DND-41 (cell line): ENCODE measurements at regions not wholly inside any gene's neighbourhood (a gene's known extent, or its start where the extent isn't known, plus 50 kb on each side); places are given as distances from the start of the nearest gene placed in this dataset.

Source experiments
- ATAC-seq: fragments of 200-7000 bp; cut with Tn5 transposase; 3 replicates; pipeline ENCODE4 v1.9.1; 2021; ENCODE audit warnings: low read depth; ENCODE audit not compliant: insufficient read depth
- DNase-seq: peaks from one replicate; pipeline ENCODE4 v3.0.0-alpha.2; 2020
- H2AFZ ChIP-seq: 2 replicates; pipeline ENCODE4 v1.6.0; 2012; ENCODE audit warnings: low read depth, low read length
- H3K27ac ChIP-seq: 2 replicates; pipeline ENCODE4 v1.5.1; 2012; ENCODE audit warnings: low read length, inconsistent platforms
- H3K27me3 ChIP-seq: fragments of 200-600 bp; sonication (generic); 2 replicates; pipeline ENCODE4 v1.6.0; 2012; ENCODE audit warnings: low read length, mild to moderate bottlenecking, inconsistent platforms; ENCODE audit not compliant: insufficient read depth, poor library complexity
- H3K36me3 ChIP-seq: 2 replicates; pipeline ENCODE4 v1.5.1; 2012; ENCODE audit warnings: low read length, inconsistent platforms; ENCODE audit not compliant: insufficient read depth
- H3K4me1 ChIP-seq: 2 replicates; pipeline ENCODE4 v1.5.1; 2012; ENCODE audit warnings: mild to moderate bottlenecking, low read length; ENCODE audit not compliant: insufficient read depth
- H3K4me2 ChIP-seq: 2 replicates; pipeline ENCODE4 v1.6.0; 2012; ENCODE audit warnings: mild to moderate bottlenecking, moderate library complexity, low read length, inconsistent platforms; ENCODE audit not compliant: insufficient read depth
- H3K4me3 ChIP-seq, 2 experiments: fragments of 200-600 bp in 1 of 2; shearing (Covaris generic) in 1 of 2; 2 replicates each; pipeline ENCODE4 v1.5.1; 2012 to 2016; ENCODE audit warnings: inconsistent platforms in 2 of 2, low read length in 2 of 2, mild to moderate bottlenecking in 2 of 2, low read depth in 1 of 2, moderate library complexity in 1 of 2
- H3K79me2 ChIP-seq: 2 replicates; pipeline ENCODE4 v1.6.0; 2012; ENCODE audit warnings: low read length, inconsistent platforms; ENCODE audit not compliant: insufficient read depth
- H3K9ac ChIP-seq: 2 replicates; pipeline ENCODE4 v1.6.0; 2012; ENCODE audit warnings: low read depth, mild to moderate bottlenecking, inconsistent platforms, low read length, moderate library complexity
- H3K9me3 ChIP-seq: 2 replicates; pipeline ENCODE4 v1.5.1; 2012; ENCODE audit warnings: low read length, moderate library complexity, mild to moderate bottlenecking, inconsistent platforms; ENCODE audit not compliant: insufficient read depth, severe bottlenecking
- H4K20me1 ChIP-seq: 2 replicates; pipeline ENCODE4 v1.6.0; 2012; ENCODE audit warnings: low read length; ENCODE audit not compliant: insufficient read depth
- EZH2 ChIP-seq: IDR thresholded peaks from 3 replicates; pipeline ENCODE4 v1.6.1; 2012; ENCODE audit warnings: borderline replicate concordance, low read depth, mild to moderate bottlenecking, moderate library complexity, low read length, inconsistent platforms; ENCODE audit not compliant: severe bottlenecking
- TF ChIP-seq, protein P1 (sequence below): IDR thresholded peaks from 2 replicates; pipeline ENCODE4 v1.5.1; 2012; ENCODE audit warnings: borderline replicate concordance, low read length, moderate library complexity, mild to moderate bottlenecking; ENCODE audit not compliant: poor library complexity, severe bottlenecking; ENCODE audit errors: extremely low read depth

DNA sequence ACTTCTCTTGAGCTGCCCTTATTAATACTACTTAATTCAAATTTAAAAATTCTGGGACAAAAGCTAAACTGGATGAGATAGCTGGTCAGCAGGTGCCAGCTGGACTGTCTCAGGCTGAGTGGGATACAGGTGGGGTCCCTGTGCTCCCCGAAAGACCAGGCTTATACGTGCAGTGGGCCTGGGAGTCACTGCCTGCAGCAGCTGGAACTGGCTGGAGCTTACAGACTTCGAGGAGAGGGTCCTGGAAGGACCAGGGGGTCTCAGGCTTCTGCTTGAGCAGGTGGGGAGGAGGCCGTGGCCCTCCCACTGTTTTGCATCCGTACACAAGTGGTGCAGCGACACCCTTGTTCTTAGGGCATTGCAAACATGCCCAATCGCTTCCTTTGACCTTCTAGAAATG, 203.7 kb downstream of the GLRX3 start:
- no peaks in the 10 kb centered on the region for H4K20me1 ChIP-seq
- no peak overlapping the region for H3K9ac ChIP-seq
- H3K36me3 ChIP-seq = no peaks in the 10 kb centered on the region
- TF ChIP-seq, protein P1, sequence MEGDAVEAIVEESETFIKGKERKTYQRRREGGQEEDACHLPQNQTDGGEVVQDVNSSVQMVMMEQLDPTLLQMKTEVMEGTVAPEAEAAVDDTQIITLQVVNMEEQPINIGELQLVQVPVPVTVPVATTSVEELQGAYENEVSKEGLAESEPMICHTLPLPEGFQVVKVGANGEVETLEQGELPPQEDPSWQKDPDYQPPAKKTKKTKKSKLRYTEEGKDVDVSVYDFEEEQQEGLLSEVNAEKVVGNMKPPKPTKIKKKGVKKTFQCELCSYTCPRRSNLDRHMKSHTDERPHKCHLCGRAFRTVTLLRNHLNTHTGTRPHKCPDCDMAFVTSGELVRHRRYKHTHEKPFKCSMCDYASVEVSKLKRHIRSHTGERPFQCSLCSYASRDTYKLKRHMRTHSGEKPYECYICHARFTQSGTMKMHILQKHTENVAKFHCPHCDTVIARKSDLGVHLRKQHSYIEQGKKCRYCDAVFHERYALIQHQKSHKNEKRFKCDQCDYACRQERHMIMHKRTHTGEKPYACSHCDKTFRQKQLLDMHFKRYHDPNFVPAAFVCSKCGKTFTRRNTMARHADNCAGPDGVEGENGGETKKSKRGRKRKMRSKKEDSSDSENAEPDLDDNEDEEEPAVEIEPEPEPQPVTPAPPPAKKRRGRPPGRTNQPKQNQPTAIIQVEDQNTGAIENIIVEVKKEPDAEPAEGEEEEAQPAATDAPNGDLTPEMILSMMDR = no peak
- no peak for TF ChIP-seq EZH2
- H3K4me1 ChIP-seq = no peaks in the 10 kb centered on the region
- no peaks in the 10 kb centered on the region for H3K79me2 ChIP-seq
- H2AFZ ChIP-seq = no peak overlapping the region
- H3K4me2 ChIP-seq = no peak overlapping the region
- DNase-seq (no peak), ATAC-seq (no peak)
- no peak overlapping the region for H3K4me3 ChIP-seq
- H3K27ac ChIP-seq = no peak overlapping the region
- peaks cover 6% of the 10 kb centered on the region for H3K27me3 ChIP-seq
- no peaks in the 10 kb centered on the region for H3K9me3 ChIP-seq

DNA sequence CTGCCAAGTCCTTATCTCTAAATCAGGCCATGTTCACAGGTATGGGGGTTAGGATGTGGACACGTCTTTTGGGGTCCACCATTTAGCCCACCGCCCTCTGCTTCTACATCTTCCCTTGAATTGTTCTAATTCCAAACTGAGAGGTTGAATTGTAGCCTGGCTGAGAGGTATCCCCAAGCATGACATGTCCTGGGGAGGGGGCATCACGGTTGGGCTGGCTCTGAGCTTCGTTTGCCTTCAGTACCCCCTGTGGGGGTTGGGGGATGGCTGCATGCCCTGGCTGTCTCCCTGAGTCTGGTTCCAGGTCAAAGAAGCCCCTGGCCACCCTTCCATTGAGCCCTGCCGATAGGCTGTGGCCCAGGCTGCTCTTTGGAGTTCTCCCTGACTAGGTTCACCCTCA, 204.6 kb downstream of the GLRX3 start:
- no peaks in the 10 kb centered on the region for H3K36me3 ChIP-seq
- no peak overlapping the region for H3K9ac ChIP-seq
- no peaks in the 10 kb centered on the region for H3K4me1 ChIP-seq
- no peak for ATAC-seq
- H3K4me2 ChIP-seq = no peak overlapping the region
- peaks cover 6% of the 10 kb centered on the region for H3K27me3 ChIP-seq
- no peak overlapping the region for H2AFZ ChIP-seq
- no peaks in the 10 kb centered on the region for H4K20me1 ChIP-seq
- H3K9me3 ChIP-seq = no peaks in the 10 kb centered on the region
- H3K79me2 ChIP-seq = no peaks in the 10 kb centered on the region
- TF ChIP-seq, protein P1 = no peak
- TF ChIP-seq EZH2 = no peak
- H3K4me3 ChIP-seq = no peak overlapping the region
- DNase-seq = no peak
- H3K27ac ChIP-seq = no peak overlapping the region

- Histone ChIP-seq H3K4me2 (no peak overlapping the region), H3K4me3 (no peak overlapping the region), H4K20me1 (no peaks in the 10 kb centered on the region), H3K9me3 (no peaks in the 10 kb centered on the region), H2AFZ (no peak overlapping the region), H3K79me2 (no peaks in the 10 kb centered on the region), H3K9ac (no peak overlapping the region), H3K27me3 (peaks cover 6% of the 10 kb centered on the region), H3K4me1 (no peaks in the 10 kb centered on the region), H3K27ac (no peak overlapping the region), H3K36me3 (no peaks in the 10 kb centered on the region)
- ATAC-seq (peak; percentile 52; the same call in 1 of the 3 replicates), DNase-seq (peak; percentile 26)
- TF ChIP-seq EZH2 = no peak
- TF ChIP-seq, protein P1 = peak; percentile 61
Measured at GRCh38 chr10:130341356-130341755, 205.2 kb downstream of the GLRX3 start.

DNA sequence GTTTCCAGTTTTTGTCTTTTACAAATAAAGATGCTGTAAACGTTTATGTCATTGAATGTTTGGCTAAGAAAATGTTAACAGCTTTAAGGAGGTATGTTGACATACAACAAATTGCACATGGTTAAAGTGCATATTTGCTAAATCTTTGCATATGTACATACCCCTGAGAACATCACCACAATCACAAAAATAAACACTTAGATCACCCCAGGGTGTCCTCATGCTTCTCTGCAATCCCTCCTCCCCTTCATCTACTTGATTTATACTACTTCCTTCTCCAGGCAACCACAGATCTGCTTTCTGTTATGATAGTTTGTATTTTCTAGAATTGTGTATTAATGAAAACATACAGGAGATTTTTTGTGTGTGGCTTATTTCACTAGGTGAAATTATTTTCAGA, 209.5 kb downstream of the GLRX3 start:
- H3K4me3 ChIP-seq = no peak overlapping the region
- no peaks in the 10 kb centered on the region for H3K79me2 ChIP-seq
- H3K9ac ChIP-seq = no peak overlapping the region
- TF ChIP-seq EZH2 = no peak
- TF ChIP-seq, protein P1 = no peak
- H4K20me1 ChIP-seq = no peaks in the 10 kb centered on the region
- no peak for DNase-seq
- H2AFZ ChIP-seq = no peak overlapping the region
- no peak overlapping the region for H3K27ac ChIP-seq
- no peaks in the 10 kb centered on the region for H3K4me1 ChIP-seq
- no peak overlapping the region for H3K4me2 ChIP-seq
- H3K36me3 ChIP-seq = no peaks in the 10 kb centered on the region
- peaks cover 5% of the 10 kb centered on the region for H3K27me3 ChIP-seq
- no peak for ATAC-seq
- no peaks in the 10 kb centered on the region for H3K9me3 ChIP-seq
